ENCODE measurements at regions not wholly inside any gene's neighbourhood (a gene's known extent, or its start where the extent isn't known, plus 50 kb on each side); places are given as distances from the start of the nearest gene placed in this dataset.
"Not testable (repeated sequence)": the region's sequence is repeated elsewhere in the genome, so short reads cannot be mapped to it uniquely, and the experiment has no call there.

GRCh38 chr6:165770397-165771082 is 107.5 kb upstream of the PDE10A start:
- DNase-seq: no peak

- no peak for DNase-seq
Observed at GRCh38 chr6:165769884-165770283, 106.8 kb upstream of the PDE10A start.

GRCh38 chr6:165769401-165769800 is 106.4 kb upstream of the PDE10A start:
- no peak for DNase-seq

- no peak for DNase-seq
Observed at GRCh38 chr6:165768961-165769360, 105.9 kb upstream of the PDE10A start.

- no peak for DNase-seq
Observed at GRCh38 chr6:165767228-165767627, 104.2 kb upstream of the PDE10A start.

GRCh38 chr6:165766457-165766856 is 103.4 kb upstream of the PDE10A start:
- DNase-seq: no peak

- no peak for DNase-seq
Observed at GRCh38 chr6:165766026-165766425, 103.0 kb upstream of the PDE10A start.

- not testable (repeated sequence) for DNase-seq
Observed at GRCh38 chr6:165765256-165765655, 102.2 kb upstream of the PDE10A start.

GRCh38 chr6:165762876-165763275 is 99.8 kb upstream of the PDE10A start:
- DNase-seq: no peak

GRCh38 chr6:165762125-165762524 is 99.1 kb upstream of the PDE10A start:
- DNase-seq: no peak

GRCh38 chr6:165760803-165761185 is 97.8 kb upstream of the PDE10A start:
- DNase-seq: no peak

- no peak for DNase-seq
Observed at GRCh38 chr6:165760126-165760802, 97.2 kb upstream of the PDE10A start.

GRCh38 chr6:165758441-165758840 is 95.4 kb upstream of the PDE10A start:
- no peak for DNase-seq

- no peak for DNase-seq
Observed at GRCh38 chr6:165755583-165755982, 92.5 kb upstream of the PDE10A start.

- no peak for DNase-seq
Observed at GRCh38 chr6:165753506-165753905, 90.5 kb upstream of the PDE10A start.

GRCh38 chr6:165752451-165752850 is 89.4 kb upstream of the PDE10A start:
- no peak for DNase-seq

GRCh38 chr6:165751486-165751885 is 88.4 kb upstream of the PDE10A start:
- no peak for DNase-seq

GRCh38 chr6:165749163-165749562 is 86.1 kb upstream of the PDE10A start:
- DNase-seq: no peak

GRCh38 chr6:165748390-165748789 is 85.3 kb upstream of the PDE10A start:
- no peak for DNase-seq

- no peak for DNase-seq
Observed at GRCh38 chr6:165747963-165748362, 84.9 kb upstream of the PDE10A start.

- DNase-seq: no peak
Observed at GRCh38 chr6:165746331-165746730, 83.3 kb upstream of the PDE10A start.

- no peak for DNase-seq
Observed at GRCh38 chr6:165745492-165745891, 82.5 kb upstream of the PDE10A start.

GRCh38 chr6:165744555-165745228 is 81.7 kb upstream of the PDE10A start:
- no peak for DNase-seq

- DNase-seq: no peak
Observed at GRCh38 chr6:165743366-165743898, 80.4 kb upstream of the PDE10A start.

Data from stimulated activated CD4-positive, alpha-beta T cell treated with anti-CD3 and anti-CD28 coated beads, Interleukin-4, amount 100 ng/mL, for 4 hours (primary cell).